Natural killer cell (primary cell): ENCODE measurements at regions not wholly inside any gene's neighbourhood (a gene's known extent, or its start where the extent isn't known, plus 50 kb on each side); places are given as distances from the start of the nearest gene placed in this dataset.

Experiments
- ATAC-seq, 3 donors: fragments of 150-1000 bp in 2 of 3; fragments of 200-7000 bp in 1 of 3; cut with Tn5 transposase; 1 replicate in 1 of 3; 2 replicates in 2 of 3; pipeline ENCODE4 v1.10.0; 2021; ENCODE audit warnings: mild to moderate bottlenecking in 2 of 3, moderate library complexity in 2 of 3
- DNase-seq, 2 donors: peaks; one replicate each; pipeline versions ENCODE4 v3.0.0 to v3.0.0-alpha.2; 2013 to 2021; ENCODE audit warnings: mixed read lengths in 1 of 2
- H3K27ac ChIP-seq: one replicate; pipeline ENCODE4 v1.5.1; 2013; ENCODE audit warnings: mild to moderate bottlenecking, low read length
- H3K27me3 ChIP-seq: one replicate; pipeline ENCODE4 v1.6.1; 2013; ENCODE audit warnings: low read length; ENCODE audit not compliant: control insufficient read depth, insufficient read depth
- H3K36me3 ChIP-seq: one replicate; pipeline ENCODE4 v1.6.1; 2013; ENCODE audit warnings: low read length; ENCODE audit not compliant: control insufficient read depth, insufficient read depth
- H3K4me1 ChIP-seq: one replicate; pipeline ENCODE4 v1.6.1; 2013; ENCODE audit warnings: low read length; ENCODE audit not compliant: control insufficient read depth, insufficient read depth
- H3K4me3 ChIP-seq: one replicate; pipeline ENCODE4 v1.5.1; 2013; ENCODE audit warnings: low read length
- H3K9me3 ChIP-seq: one replicate; pipeline ENCODE4 v1.6.1; 2013; ENCODE audit warnings: low read length; ENCODE audit not compliant: control insufficient read depth, insufficient read depth
- H3K27ac Mint-ChIP-seq, 2 donors: one replicate each; pipeline ENCODE4 v1.8.0; 2022; ENCODE audit warnings: mild to moderate bottlenecking in 2 of 2, mixed read lengths in 2 of 2, moderate library complexity in 1 of 2
- H3K27me3 Mint-ChIP-seq, 2 donors: one replicate each; pipeline ENCODE4 v1.8.0; 2022; ENCODE audit warnings: low read depth in 2 of 2, mixed read lengths in 2 of 2
- H3K36me3 Mint-ChIP-seq: one replicate; pipeline ENCODE4 v1.8.0; 2022; ENCODE audit warnings: mixed read lengths
- H3K4me1 Mint-ChIP-seq, 2 donors: one replicate each; pipeline ENCODE4 v1.8.0; 2022; ENCODE audit warnings: mixed read lengths in 2 of 2
- H3K4me3 Mint-ChIP-seq: one replicate; pipeline ENCODE4 v1.8.0; 2022; ENCODE audit warnings: mild to moderate bottlenecking, moderate library complexity, mixed read lengths
- H3K9me3 Mint-ChIP-seq, 2 donors: one replicate each; pipeline ENCODE4 v1.8.0; 2022; ENCODE audit warnings: mixed read lengths in 2 of 2
- WGBS: methylation state at CpG from one replicate; pipeline ENCODE4 v1.1.7; 2013; ENCODE audit warnings: missing lambda C conversion rate; ENCODE audit not compliant: insufficient coverage; 5-methylcytosine and 5-hydroxymethylcytosine counted together
- intact Hi-C: fragments of 100-400 bp; cut with micrococcal nuclease; formaldehyde crosslinking; loops from one replicate; pipeline ENCODE4 v1.14.2; 2022
- TF ChIP-seq, protein P1 (sequence below): fragments of 200-600 bp; IDR thresholded peaks from one replicate; pipeline ENCODE4 v1.8.0; 2022; ENCODE audit warnings: antibody characterized with exemption

DNA sequence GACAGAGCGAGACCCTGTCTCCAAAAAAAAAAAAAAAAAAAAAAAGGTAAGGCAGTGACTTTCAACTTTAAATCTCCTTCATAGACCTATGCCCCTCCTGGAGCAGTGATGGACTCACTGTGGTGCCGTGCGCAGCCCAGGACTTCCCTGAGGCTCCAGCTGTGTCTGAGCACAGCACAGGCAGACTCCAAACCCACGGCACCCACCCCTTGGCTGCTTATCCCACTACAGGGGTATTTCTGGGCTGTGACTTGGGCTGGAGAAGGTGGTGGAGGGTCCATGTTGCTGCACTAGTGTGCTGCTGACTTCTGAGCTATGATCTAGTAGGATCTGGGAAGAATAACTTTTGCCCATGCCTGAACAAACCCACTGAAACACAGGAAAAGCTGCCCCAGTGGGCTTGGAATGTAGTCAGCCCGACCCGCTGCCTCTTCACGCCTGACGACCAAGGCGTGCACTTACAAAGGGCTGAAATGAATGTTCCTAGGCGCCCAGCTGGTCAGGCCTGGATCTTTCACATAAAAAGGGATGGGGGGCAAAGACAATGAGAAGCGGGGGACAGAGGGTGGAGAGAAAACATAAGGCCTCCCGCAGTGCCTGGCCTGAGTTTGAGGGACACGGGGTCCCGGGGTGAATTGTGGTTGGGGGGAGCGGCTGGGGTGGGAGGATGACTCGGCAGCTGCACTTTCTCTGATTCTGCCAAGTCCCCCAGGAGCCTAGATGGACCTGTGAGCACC is 83.0 kb downstream of the IRF8 start:
- intact Hi-C loops: no loop called here
- H3K4me1 ChIP-seq: peaks cover 69% of the 10 kb centered on the region
- peaks cover 0 to 6% of the 10 kb centered on the region in 2 donors for H3K27me3 Mint-ChIP-seq
- H3K4me1 Mint-ChIP-seq: peaks cover 31 to 55% of the 10 kb centered on the region in 2 donors
- H3K36me3 ChIP-seq: no peaks in the 10 kb centered on the region
- no peaks in the 10 kb centered on the region for H3K9me3 Mint-ChIP-seq
- H3K27ac ChIP-seq: no peak overlapping the region
- ATAC-seq: no peak
- no peak for DNase-seq
- no peaks in the 10 kb centered on the region for H3K27me3 ChIP-seq
- WGBS: 75% methylated on average over 16 of the region's 16 CpGs
- H3K9me3 ChIP-seq: no peaks in the 10 kb centered on the region
- H3K27ac Mint-ChIP-seq: no peak overlapping the region
- no peak overlapping the region for H3K4me3 ChIP-seq
- peak overlapping the region; percentile 21 for H3K4me3 Mint-ChIP-seq
- no peaks in the 10 kb centered on the region for H3K36me3 Mint-ChIP-seq
- TF ChIP-seq, protein P1, sequence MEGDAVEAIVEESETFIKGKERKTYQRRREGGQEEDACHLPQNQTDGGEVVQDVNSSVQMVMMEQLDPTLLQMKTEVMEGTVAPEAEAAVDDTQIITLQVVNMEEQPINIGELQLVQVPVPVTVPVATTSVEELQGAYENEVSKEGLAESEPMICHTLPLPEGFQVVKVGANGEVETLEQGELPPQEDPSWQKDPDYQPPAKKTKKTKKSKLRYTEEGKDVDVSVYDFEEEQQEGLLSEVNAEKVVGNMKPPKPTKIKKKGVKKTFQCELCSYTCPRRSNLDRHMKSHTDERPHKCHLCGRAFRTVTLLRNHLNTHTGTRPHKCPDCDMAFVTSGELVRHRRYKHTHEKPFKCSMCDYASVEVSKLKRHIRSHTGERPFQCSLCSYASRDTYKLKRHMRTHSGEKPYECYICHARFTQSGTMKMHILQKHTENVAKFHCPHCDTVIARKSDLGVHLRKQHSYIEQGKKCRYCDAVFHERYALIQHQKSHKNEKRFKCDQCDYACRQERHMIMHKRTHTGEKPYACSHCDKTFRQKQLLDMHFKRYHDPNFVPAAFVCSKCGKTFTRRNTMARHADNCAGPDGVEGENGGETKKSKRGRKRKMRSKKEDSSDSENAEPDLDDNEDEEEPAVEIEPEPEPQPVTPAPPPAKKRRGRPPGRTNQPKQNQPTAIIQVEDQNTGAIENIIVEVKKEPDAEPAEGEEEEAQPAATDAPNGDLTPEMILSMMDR: no peak

DNA sequence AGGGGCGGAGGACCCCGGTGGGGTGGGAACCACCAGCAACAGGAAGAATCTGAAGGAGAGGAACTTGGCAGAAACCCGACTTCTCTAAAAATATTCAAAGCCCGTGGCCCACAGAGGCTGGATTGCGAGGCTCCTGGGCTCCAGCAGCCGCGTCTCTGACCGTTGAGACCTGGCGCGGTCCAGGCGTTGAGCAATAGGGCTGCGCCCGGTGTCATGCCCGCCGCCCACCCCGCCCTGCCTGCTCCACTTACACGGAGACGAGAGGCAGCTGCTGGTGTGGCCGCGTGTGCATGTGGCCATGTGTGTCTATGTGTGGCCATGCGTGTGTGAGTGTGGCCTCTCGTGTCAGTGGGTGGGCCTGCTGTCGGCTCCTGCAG is 83.6 kb downstream of the IRF8 start:
- Histone ChIP-seq H3K27ac (no peak overlapping the region), H3K4me1 (peaks cover 75% of the 10 kb centered on the region), H3K36me3 (no peaks in the 10 kb centered on the region), H3K9me3 (no peaks in the 10 kb centered on the region), H3K27me3 (no peaks in the 10 kb centered on the region), H3K4me3 (no peak overlapping the region)
- Mint-ChIP-seq H3K27ac (no peak overlapping the region), H3K27me3 (peaks cover 0 to 6% of the 10 kb centered on the region in 2 donors), H3K4me3 (no peak overlapping the region), H3K4me1 (peaks cover 33 to 61% of the 10 kb centered on the region in 2 donors), H3K9me3 (no peaks in the 10 kb centered on the region), H3K36me3 (no peaks in the 10 kb centered on the region)
- 57% methylated on average over 23 of the region's 23 CpGs for WGBS
- intact Hi-C loops: no loop called here
- DNase-seq (no peak), ATAC-seq (peak in 1 of 3 donors; percentile 11)
- TF ChIP-seq, protein P1: no peak

DNA sequence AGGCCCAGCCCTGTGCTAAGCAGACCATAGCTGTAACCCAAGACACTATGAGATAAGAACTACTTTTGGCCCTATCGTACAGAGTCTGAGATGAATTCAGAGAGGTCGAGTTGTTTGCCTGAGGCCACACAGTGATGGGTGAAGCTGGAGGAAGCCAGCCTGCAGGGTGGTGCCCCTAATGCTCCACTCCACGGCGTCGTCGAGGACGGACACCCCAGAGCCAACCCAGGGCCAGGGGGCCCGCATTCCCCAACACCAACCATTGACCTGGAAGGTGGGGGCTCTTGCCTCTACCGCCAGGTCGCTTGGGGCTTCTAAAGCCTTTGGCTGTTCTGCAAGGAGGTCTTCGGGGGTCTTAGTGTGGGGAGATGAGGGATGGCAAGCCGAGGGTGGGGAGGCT is 84.1 kb downstream of the IRF8 start:
- Mint-ChIP-seq H3K27me3 (peaks cover 0 to 6% of the 10 kb centered on the region in 2 donors), H3K9me3 (no peaks in the 10 kb centered on the region), H3K27ac (no peak overlapping the region), H3K4me1 (peaks cover 33 to 61% of the 10 kb centered on the region in 2 donors), H3K4me3 (no peak overlapping the region), H3K36me3 (no peaks in the 10 kb centered on the region)
- no peak for ATAC-seq
- TF ChIP-seq, protein P1: no peak
- WGBS: 85% methylated on average over 10 of the region's 12 CpGs
- Histone ChIP-seq H3K4me1 (peaks cover 76% of the 10 kb centered on the region), H3K27me3 (no peaks in the 10 kb centered on the region), H3K36me3 (no peaks in the 10 kb centered on the region), H3K27ac (no peak overlapping the region), H3K4me3 (no peak overlapping the region), H3K9me3 (no peaks in the 10 kb centered on the region)
- intact Hi-C loops: no loop called here
- no peak for DNase-seq
